ENCODE measurements at regions not wholly inside any gene's neighbourhood (a gene's known extent, or its start where the extent isn't known, plus 50 kb on each side); places are given as distances from the start of the nearest gene placed in this dataset.

DNA sequence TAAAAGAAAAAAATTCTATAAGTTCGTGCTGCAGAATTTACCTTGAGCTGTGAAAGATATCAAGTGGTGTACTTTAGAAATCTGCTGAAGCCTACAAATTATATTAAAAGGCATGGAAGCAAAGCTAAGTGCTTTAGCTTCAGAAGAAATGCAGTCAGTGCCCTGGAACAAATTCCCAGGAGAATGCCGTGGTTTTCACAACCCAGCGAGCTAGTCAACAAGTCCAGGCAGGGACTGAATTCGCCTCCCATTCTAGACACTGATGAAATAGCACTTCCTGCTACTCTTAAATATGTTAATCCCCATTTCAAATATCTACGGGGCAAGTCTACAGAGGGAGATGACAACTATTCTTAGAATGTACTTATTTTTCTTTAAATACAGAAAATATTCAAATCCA lies 326.4 kb upstream of the IGF1R start:
- H3K9me3 ChIP-seq (ENCODE audit: control insufficient read depth, insufficient read depth, low read depth, low read length) = no peaks in the 10 kb centered on the region

DNA sequence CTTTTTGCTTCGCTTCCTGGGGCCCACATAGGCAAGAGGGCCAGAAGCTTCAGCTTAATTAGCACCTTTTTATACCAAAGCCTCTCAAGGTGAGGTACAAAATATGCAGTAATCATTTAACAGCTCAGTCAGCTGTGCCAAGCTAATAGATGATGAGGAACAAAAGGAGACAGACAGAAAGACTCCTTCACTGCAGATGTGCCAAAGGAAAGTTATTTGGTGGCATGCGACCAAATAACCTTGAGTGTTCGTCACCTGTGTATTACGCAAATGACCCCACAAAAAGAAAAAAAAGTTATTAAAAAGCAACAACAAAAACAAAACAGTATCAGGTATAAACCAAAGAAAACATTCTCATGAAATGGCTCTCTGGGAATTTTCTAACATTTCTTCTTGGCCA lies 325.8 kb upstream of the IGF1R start:
- Histone ChIP-seq H3K9me3 (ENCODE audit: control insufficient read depth, insufficient read depth, low read depth, low read length) (no peaks in the 10 kb centered on the region), H3K27ac (ENCODE audit: insufficient read depth, low read length) (no peak overlapping the region), H3K9ac (ENCODE audit: insufficient read depth, low read length) (no peak overlapping the region), H3K4me1 (ENCODE audit: control insufficient read depth, extremely low read depth, insufficient read depth, low read length) (no peaks in the 10 kb centered on the region), H4K20me1 (ENCODE audit: control insufficient read depth, extremely low read depth, insufficient read depth, low read length) (no peaks in the 10 kb centered on the region), H3K4me3 (replicated peaks in 1 of 4; ENCODE audit: control extremely low read depth in 1 of 4, insufficient read depth in 1 of 4, low read depth in 3 of 4, low read length in 4 of 4) (no peak overlapping the region), H3K79me2 (ENCODE audit: control insufficient read depth, insufficient read depth, low read length) (no peaks in the 10 kb centered on the region), H2AFZ (ENCODE audit: low read length) (no peak overlapping the region), H3K27me3 (ENCODE audit: control insufficient read depth, insufficient read depth, low read length) (no peaks in the 10 kb centered on the region), H3K4me2 (ENCODE audit: extremely low read depth, insufficient read depth, low read length) (no peak overlapping the region), H3K36me3 (ENCODE audit: control insufficient read depth, insufficient read depth, low read length) (no peaks in the 10 kb centered on the region)
- DNase-seq (ENCODE audit: low read depth in 2 of 2) = no peak
- TF ChIP-seq, protein P1, sequence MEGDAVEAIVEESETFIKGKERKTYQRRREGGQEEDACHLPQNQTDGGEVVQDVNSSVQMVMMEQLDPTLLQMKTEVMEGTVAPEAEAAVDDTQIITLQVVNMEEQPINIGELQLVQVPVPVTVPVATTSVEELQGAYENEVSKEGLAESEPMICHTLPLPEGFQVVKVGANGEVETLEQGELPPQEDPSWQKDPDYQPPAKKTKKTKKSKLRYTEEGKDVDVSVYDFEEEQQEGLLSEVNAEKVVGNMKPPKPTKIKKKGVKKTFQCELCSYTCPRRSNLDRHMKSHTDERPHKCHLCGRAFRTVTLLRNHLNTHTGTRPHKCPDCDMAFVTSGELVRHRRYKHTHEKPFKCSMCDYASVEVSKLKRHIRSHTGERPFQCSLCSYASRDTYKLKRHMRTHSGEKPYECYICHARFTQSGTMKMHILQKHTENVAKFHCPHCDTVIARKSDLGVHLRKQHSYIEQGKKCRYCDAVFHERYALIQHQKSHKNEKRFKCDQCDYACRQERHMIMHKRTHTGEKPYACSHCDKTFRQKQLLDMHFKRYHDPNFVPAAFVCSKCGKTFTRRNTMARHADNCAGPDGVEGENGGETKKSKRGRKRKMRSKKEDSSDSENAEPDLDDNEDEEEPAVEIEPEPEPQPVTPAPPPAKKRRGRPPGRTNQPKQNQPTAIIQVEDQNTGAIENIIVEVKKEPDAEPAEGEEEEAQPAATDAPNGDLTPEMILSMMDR (conservative IDR thresholded peaks at IDR 0.05 in 1 of 2, IDR thresholded peaks at IDR 0.05 in 1 of 2; ENCODE audit: low read depth in 1 of 2, low read length in 2 of 2) = no peak
- no peak for TF ChIP-seq EZH2 (IDR thresholded peaks at IDR 0.05; ENCODE audit: low read length, missing control alignments)

More for the DNA sequence above, 326.4 kb upstream of the IGF1R start:
- DNase-seq (ENCODE audit: low read depth in 2 of 2) = no peak
- Histone ChIP-seq H3K4me3 (replicated peaks in 1 of 4; ENCODE audit: control extremely low read depth in 1 of 4, insufficient read depth in 1 of 4, low read depth in 3 of 4, low read length in 4 of 4) (no peak overlapping the region), H3K27me3 (ENCODE audit: control insufficient read depth, insufficient read depth, low read length) (no peaks in the 10 kb centered on the region), H4K20me1 (ENCODE audit: control insufficient read depth, extremely low read depth, insufficient read depth, low read length) (no peaks in the 10 kb centered on the region), H3K4me1 (ENCODE audit: control insufficient read depth, extremely low read depth, insufficient read depth, low read length) (no peaks in the 10 kb centered on the region), H3K27ac (ENCODE audit: insufficient read depth, low read length) (no peak overlapping the region), H3K36me3 (ENCODE audit: control insufficient read depth, insufficient read depth, low read length) (no peaks in the 10 kb centered on the region), H3K9ac (ENCODE audit: insufficient read depth, low read length) (no peak overlapping the region), H2AFZ (ENCODE audit: low read length) (no peak overlapping the region), H3K4me2 (ENCODE audit: extremely low read depth, insufficient read depth, low read length) (no peak overlapping the region), H3K79me2 (ENCODE audit: control insufficient read depth, insufficient read depth, low read length) (no peaks in the 10 kb centered on the region)
- TF ChIP-seq, protein P1 (conservative IDR thresholded peaks at IDR 0.05 in 1 of 2, IDR thresholded peaks at IDR 0.05 in 1 of 2; ENCODE audit: low read depth in 1 of 2, low read length in 2 of 2) = no peak
- no peak for TF ChIP-seq EZH2 (IDR thresholded peaks at IDR 0.05; ENCODE audit: low read length, missing control alignments)

GRCh38 chr15:98324341-98324970 lies 323.9 kb upstream of the IGF1R start:
- Histone ChIP-seq H3K4me2 (ENCODE audit: extremely low read depth, insufficient read depth, low read length) (no peak overlapping the region), H3K27ac (ENCODE audit: insufficient read depth, low read length) (no peak overlapping the region), H3K27me3 (ENCODE audit: control insufficient read depth, insufficient read depth, low read length) (no peaks in the 10 kb centered on the region), H3K4me3 (replicated peaks in 1 of 4; ENCODE audit: control extremely low read depth in 1 of 4, insufficient read depth in 1 of 4, low read depth in 3 of 4, low read length in 4 of 4) (no peak overlapping the region), H3K9me3 (ENCODE audit: control insufficient read depth, insufficient read depth, low read depth, low read length) (no peaks in the 10 kb centered on the region), H3K79me2 (ENCODE audit: control insufficient read depth, insufficient read depth, low read length) (no peaks in the 10 kb centered on the region), H4K20me1 (ENCODE audit: control insufficient read depth, extremely low read depth, insufficient read depth, low read length) (no peaks in the 10 kb centered on the region), H2AFZ (ENCODE audit: low read length) (no peak overlapping the region), H3K9ac (ENCODE audit: insufficient read depth, low read length) (no peak overlapping the region), H3K4me1 (ENCODE audit: control insufficient read depth, extremely low read depth, insufficient read depth, low read length) (no peaks in the 10 kb centered on the region), H3K36me3 (ENCODE audit: control insufficient read depth, insufficient read depth, low read length) (no peaks in the 10 kb centered on the region)
- no peak for TF ChIP-seq EZH2 (IDR thresholded peaks at IDR 0.05; ENCODE audit: low read length, missing control alignments)
- TF ChIP-seq, protein P1 (conservative IDR thresholded peaks at IDR 0.05 in 1 of 2, IDR thresholded peaks at IDR 0.05 in 1 of 2; ENCODE audit: low read depth in 1 of 2, low read length in 2 of 2) = no peak
- DNase-seq (ENCODE audit: low read depth in 2 of 2) = no peak
